A549 (cell line): ENCODE measurements at regions not wholly inside any gene's neighbourhood (a gene's known extent, or its start where the extent isn't known, plus 50 kb on each side); places are given as distances from the start of the nearest gene placed in this dataset.

ENCODE experiments used
- BHLHE40 ChIP-seq: IDR thresholded peaks from 2 replicates; pipeline ENCODE4 v1.6.1; 2012; ENCODE audit warnings: low read depth, low read length, inconsistent platforms
- E2F6 ChIP-seq: IDR thresholded peaks from 2 replicates; pipeline ENCODE4 v1.6.1; 2012; ENCODE audit warnings: low read depth, borderline replicate concordance
- EP300 ChIP-seq, 2 experiments: fragments of >200 bp; sonication (Bioruptor Twin); formaldehyde crosslinking; IDR thresholded peaks; 2 replicates in 1 of 2; 3 replicates in 1 of 2; pipeline ENCODE4 v1.6.1; 2016 to 2017
- HOXA7 ChIP-seq: fragments of 250-450 bp; sonication (Bioruptor Pico); IDR thresholded peaks from 2 replicates; pipeline ENCODE4 v1.5.0; 2020; ENCODE audit warnings: mild to moderate bottlenecking, moderate library complexity
- KDM5A ChIP-seq: fragments of 200-600 bp; sonication (generic); IDR thresholded peaks from 2 replicates; pipeline ENCODE4 v1.6.1; 2016; ENCODE audit warnings: antibody characterized with exemption, mild to moderate bottlenecking
- NR3C1 ChIP-seq: fragments of >200 bp; sonication (Bioruptor Twin); formaldehyde crosslinking; IDR thresholded peaks from 3 replicates; pipeline ENCODE4 v1.6.1; 2017
- RCOR1 ChIP-seq: fragments of 150-350 bp; IDR thresholded peaks from 2 replicates; pipeline ENCODE4 v1.6.1; 2014; ENCODE audit warnings: antibody characterized with exemption, low read length, low read depth
- REST ChIP-seq: fragments of 200-600 bp; sonication (generic); IDR thresholded peaks from 2 replicates; pipeline ENCODE4 v1.6.1; 2016; ENCODE audit warnings: antibody characterized with exemption, mild to moderate bottlenecking, moderate library complexity
- RNF2 ChIP-seq: fragments of 200-600 bp; sonication (generic); IDR thresholded peaks from 2 replicates; pipeline ENCODE4 v1.6.1; 2016; ENCODE audit warnings: low read depth, mild to moderate bottlenecking, antibody characterized with exemption, moderate library complexity, borderline replicate concordance
- TF ChIP-seq, protein P1 (sequence below): fragments of >200 bp; sonication (Bioruptor Twin); formaldehyde crosslinking; IDR thresholded peaks from 3 replicates; pipeline ENCODE4 v1.5.1; 2016

DNA sequence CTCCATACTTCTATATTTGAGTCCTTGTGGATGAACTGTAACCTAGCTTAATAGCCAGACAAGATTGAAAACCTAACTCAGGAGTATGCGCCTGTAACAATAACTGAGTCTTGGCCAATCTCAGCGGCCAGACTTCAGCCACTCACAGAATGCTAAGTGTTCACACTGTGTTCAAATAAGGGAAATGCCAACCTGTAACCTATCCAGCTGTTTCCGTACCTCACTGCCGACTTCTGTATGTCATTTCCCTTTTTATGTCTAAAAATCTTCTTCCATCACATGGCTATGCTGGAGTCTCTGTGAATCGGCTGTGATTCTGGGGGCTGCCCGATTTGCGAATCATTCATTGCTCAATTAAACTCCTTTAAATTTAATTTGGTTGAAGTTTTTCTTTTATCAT lies 169.2 kb downstream of the NFKBIZ start:
- TF ChIP-seq, protein P1, sequence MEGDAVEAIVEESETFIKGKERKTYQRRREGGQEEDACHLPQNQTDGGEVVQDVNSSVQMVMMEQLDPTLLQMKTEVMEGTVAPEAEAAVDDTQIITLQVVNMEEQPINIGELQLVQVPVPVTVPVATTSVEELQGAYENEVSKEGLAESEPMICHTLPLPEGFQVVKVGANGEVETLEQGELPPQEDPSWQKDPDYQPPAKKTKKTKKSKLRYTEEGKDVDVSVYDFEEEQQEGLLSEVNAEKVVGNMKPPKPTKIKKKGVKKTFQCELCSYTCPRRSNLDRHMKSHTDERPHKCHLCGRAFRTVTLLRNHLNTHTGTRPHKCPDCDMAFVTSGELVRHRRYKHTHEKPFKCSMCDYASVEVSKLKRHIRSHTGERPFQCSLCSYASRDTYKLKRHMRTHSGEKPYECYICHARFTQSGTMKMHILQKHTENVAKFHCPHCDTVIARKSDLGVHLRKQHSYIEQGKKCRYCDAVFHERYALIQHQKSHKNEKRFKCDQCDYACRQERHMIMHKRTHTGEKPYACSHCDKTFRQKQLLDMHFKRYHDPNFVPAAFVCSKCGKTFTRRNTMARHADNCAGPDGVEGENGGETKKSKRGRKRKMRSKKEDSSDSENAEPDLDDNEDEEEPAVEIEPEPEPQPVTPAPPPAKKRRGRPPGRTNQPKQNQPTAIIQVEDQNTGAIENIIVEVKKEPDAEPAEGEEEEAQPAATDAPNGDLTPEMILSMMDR, result no peak
- TF ChIP-seq REST, result no peak
- TF ChIP-seq EP300 (IDR thresholded peaks at IDR 0.05), result no peak
- TF ChIP-seq BHLHE40, result no peak
- no peak for TF ChIP-seq E2F6
- TF ChIP-seq HOXA7, result no peak
- no peak for TF ChIP-seq KDM5A
- TF ChIP-seq RCOR1, result no peak
- no peak for TF ChIP-seq NR3C1
- no peak for TF ChIP-seq RNF2
